GM12878 (cell line): ENCODE measurements at regions not wholly inside any gene's neighbourhood (a gene's known extent, or its start where the extent isn't known, plus 50 kb on each side); places are given as distances from the start of the nearest gene placed in this dataset.
"Not testable (repeated sequence)": the region's sequence is repeated elsewhere in the genome, so short reads cannot be mapped to it uniquely, and the experiment has no call there.

Experiments
- ATAC-seq: fragments of 200-7000 bp; cut with Tn5 transposase; 3 replicates; pipeline ENCODE4 v1.9.1; 2020; ENCODE audit warnings: mild to moderate bottlenecking, moderate library complexity
- BruUV-seq: library from RNA; stranded (reverse); fragments of 400-500 nt; replicated peaks from 2 replicates; lab custom pipeline; 2021; lab: Mats Ljungman, UMichigan
- CTCF ChIA-PET: fragments of 300-600 bp; sonication (Branson Sonifier 250); formaldehyde crosslinking; extraction: SDS; loops from one replicate; lab custom pipeline; 2021; ENCODE audit warnings: inconsistent platforms; lab: Yijun Ruan, JAX
- POLR2A ChIA-PET: fragments of 350-600 bp; formaldehyde crosslinking; extraction: SDS; loops from one replicate; lab custom pipeline; 2021; ENCODE audit warnings: inconsistent platforms; lab: Charles Lee
- RAD21 ChIA-PET: fragments of 300-600 bp; sonication (Branson Sonifier 250); formaldehyde crosslinking; loops from one replicate; lab custom pipeline; 2023; ENCODE audit warnings: antibody characterized with exemption; ENCODE audit not compliant: unreplicated experiment; lab: Charles Lee
- SMC1A ChIA-PET: fragments of 300-600 bp; sonication (Branson Sonifier 250); formaldehyde crosslinking; loops from one replicate; lab custom pipeline; 2023; ENCODE audit not compliant: unreplicated experiment, uncharacterized antibody; lab: Charles Lee
- DNase-seq: peaks from one replicate; pipeline ENCODE4 v3.0.0-alpha.2; 2011; ENCODE audit warnings: low read depth, low spot score
- FAIRE-seq: peaks from 3 replicates; lab custom pipeline; 2011; peaks lifted over from hg19 to GRCh38; lab: Jason Lieb, UNC
- H2AFZ ChIP-seq: 2 replicates; pipeline ENCODE4 v1.6.0; 2011; ENCODE audit warnings: low read depth, low read length, control low read depth; ENCODE audit not compliant: control insufficient read depth
- H3K27ac ChIP-seq: 2 replicates; pipeline ENCODE4 v1.5.1; 2011; ENCODE audit warnings: control low read depth; ENCODE audit not compliant: control insufficient read depth, insufficient read depth
- H3K27me3 ChIP-seq, 2 experiments: replicated peaks in 1 of 2; 2 replicates each; pipeline versions ENCODE4 v1.6.0 to v1.6.1; 2011; ENCODE audit warnings: low read length in 1 of 2; ENCODE audit not compliant: control insufficient read depth in 2 of 2, insufficient read depth in 2 of 2
- H3K36me3 ChIP-seq, 2 experiments: 2 replicates each; pipeline ENCODE4 v1.5.1; 2011; ENCODE audit warnings: low read length in 1 of 2; ENCODE audit not compliant: control insufficient read depth in 2 of 2, insufficient read depth in 2 of 2
- H3K4me1 ChIP-seq: 2 replicates; pipeline ENCODE4 v1.6.1; 2011; ENCODE audit warnings: mild to moderate bottlenecking, low read length, moderate library complexity, mixed read lengths; ENCODE audit not compliant: control insufficient read depth, insufficient read depth
- H3K4me2 ChIP-seq: 2 replicates; pipeline ENCODE4 v1.6.0; 2011; ENCODE audit warnings: control low read depth; ENCODE audit not compliant: control insufficient read depth, insufficient read depth
- H3K4me3 ChIP-seq: fragments of 200-600 bp; sonication (generic); 2 replicates; pipeline ENCODE4 v1.5.1; 2016
- H3K79me2 ChIP-seq: 2 replicates; pipeline ENCODE4 v1.6.0; 2011; ENCODE audit warnings: low read length; ENCODE audit not compliant: control insufficient read depth, insufficient read depth
- H3K9ac ChIP-seq: 2 replicates; pipeline ENCODE4 v1.8.0; 2011; ENCODE audit warnings: low read length, control low read depth, mixed read lengths; ENCODE audit not compliant: control insufficient read depth, insufficient read depth
- H3K9me3 ChIP-seq: replicated peaks from 3 replicates; pipeline ENCODE4 v1.5.1; 2011; ENCODE audit warnings: mild to moderate bottlenecking, low read length; ENCODE audit not compliant: control insufficient read depth, insufficient read depth
- H4K20me1 ChIP-seq: 2 replicates; pipeline ENCODE4 v1.6.0; 2011; ENCODE audit not compliant: control insufficient read depth, insufficient read depth
- CBX3 ChIP-seq: fragments of 200-600 bp; sonication (generic); IDR thresholded peaks from 2 replicates; pipeline ENCODE4 v1.6.1; 2016; ENCODE audit warnings: low read depth, borderline replicate concordance
- CHD2 ChIP-seq: IDR thresholded peaks from 2 replicates; pipeline ENCODE4 v1.6.1; 2011; ENCODE audit warnings: low read depth, low read length, improper control_type of control experiment, borderline replicate concordance
- KDM1A ChIP-seq: fragments of 200-600 bp; sonication (generic); IDR thresholded peaks from 2 replicates; pipeline ENCODE4 v1.6.1; 2016; ENCODE audit warnings: borderline replicate concordance
- POU2F2 ChIP-seq: IDR thresholded peaks from 3 replicates; pipeline ENCODE4 v1.6.1; 2011; ENCODE audit warnings: low read depth, mild to moderate bottlenecking, low read length, borderline replicate concordance
- ZZZ3 ChIP-seq: IDR thresholded peaks from 2 replicates; pipeline ENCODE4 v1.6.1; 2011; ENCODE audit warnings: low read depth; ENCODE audit not compliant: control insufficient read depth, insufficient read length
- WGBS: methylation state at CpG from one replicate; pipeline ENCODE4 v1.1.6; 2016; ENCODE audit warnings: low lambda C conversion rate; ENCODE audit not compliant: insufficient replicate concordance, insufficient coverage; ENCODE audit errors: missing lambda C conversion rate; 5-methylcytosine and 5-hydroxymethylcytosine counted together
- in situ Hi-C: fragments of 300-500 bp; cut with MboI; formaldehyde crosslinking; loops from 9 replicates; pipeline ENCODE4 v1.14.3; 2018; ENCODE audit warnings: mixed read lengths
- intact Hi-C: fragments of 100-400 bp; cut with micrococcal nuclease; formaldehyde crosslinking; loops from one replicate; pipeline ENCODE4 v1.14.2; 2022; ENCODE audit not compliant: unreplicated experiment
- TF ChIP-seq, protein P1 (sequence below): fragments of 450-650 bp; IDR thresholded peaks from 2 replicates; pipeline ENCODE4 v1.6.1; 2018; ENCODE audit warnings: borderline replicate concordance, mild to moderate bottlenecking; ENCODE audit not compliant: partially characterized antibody

DNA sequence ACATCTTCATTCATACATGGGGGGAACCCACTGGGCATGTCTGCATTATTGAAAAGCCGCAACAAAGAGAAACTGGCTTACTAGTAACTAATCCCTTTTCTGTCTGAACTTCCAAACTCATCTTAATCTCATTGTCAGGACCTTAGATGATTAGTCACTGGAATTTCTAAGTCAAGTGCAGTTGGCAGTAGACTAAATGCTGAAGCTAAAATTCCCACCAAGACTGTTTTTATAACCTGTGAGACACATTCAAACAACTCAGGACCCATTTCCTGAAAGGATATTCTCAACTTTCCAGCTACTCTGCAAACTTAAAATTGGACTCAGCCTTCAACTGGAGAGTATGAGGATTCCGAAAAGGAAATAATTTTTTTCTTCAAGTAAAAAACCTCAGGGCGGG lies 94.8 kb upstream of the SCAF8 start (continued):
- TF ChIP-seq, protein P1, sequence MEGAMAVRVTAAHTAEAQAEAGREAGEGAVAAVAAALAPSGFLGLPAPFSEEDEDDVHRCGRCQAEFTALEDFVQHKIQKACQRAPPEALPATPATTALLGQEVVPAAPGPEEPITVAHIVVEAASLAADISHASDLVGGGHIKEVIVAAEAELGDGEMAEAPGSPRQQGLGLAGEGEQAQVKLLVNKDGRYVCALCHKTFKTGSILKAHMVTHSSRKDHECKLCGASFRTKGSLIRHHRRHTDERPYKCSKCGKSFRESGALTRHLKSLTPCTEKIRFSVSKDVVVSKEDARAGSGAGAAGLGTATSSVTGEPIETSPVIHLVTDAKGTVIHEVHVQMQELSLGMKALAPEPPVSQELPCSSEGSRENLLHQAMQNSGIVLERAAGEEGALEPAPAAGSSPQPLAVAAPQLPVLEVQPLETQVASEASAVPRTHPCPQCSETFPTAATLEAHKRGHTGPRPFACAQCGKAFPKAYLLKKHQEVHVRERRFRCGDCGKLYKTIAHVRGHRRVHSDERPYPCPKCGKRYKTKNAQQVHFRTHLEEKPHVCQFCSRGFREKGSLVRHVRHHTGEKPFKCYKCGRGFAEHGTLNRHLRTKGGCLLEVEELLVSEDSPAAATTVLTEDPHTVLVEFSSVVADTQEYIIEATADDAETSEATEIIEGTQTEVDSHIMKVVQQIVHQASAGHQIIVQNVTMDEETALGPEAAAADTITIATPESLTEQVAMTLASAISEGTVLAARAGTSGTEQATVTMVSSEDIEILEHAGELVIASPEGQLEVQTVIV = no peak
- TF ChIP-seq CHD2 (no peak), POU2F2 (no peak), ZZZ3 (no peak), CBX3 (no peak), KDM1A (no peak)
- TF ChIP-seq, all 136 proteins: peak for 0

DNA sequence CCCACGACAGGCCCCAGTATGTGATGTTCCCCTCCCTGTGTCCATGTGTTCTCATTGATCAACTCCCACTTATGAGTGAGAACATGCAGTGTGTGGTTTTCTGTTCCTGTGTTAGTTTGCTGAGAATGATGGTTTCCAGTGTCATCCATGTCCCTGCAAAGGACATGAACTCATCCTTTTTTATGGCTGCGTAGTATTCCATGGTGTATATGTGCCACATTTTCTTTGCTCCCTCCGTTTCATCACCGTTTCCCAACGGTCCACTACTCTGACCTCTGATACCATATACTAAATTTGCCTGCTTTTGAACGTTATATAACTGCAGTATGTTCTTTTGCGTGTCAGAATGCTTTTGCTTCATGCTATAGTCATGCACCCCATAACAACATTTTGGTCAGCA lies 94.0 kb upstream of the SCAF8 start:
- H4K20me1 ChIP-seq, DNase-seq, H3K4me2 ChIP-seq, intact Hi-C loops, in situ Hi-C loops, CTCF ChIA-PET, RAD21 ChIA-PET, H3K27me3 ChIP-seq, BruUV-seq, H3K4me3 ChIP-seq, H2AFZ ChIP-seq, POLR2A ChIA-PET, SMC1A ChIA-PET, H3K4me1 ChIP-seq, H3K27ac ChIP-seq, H3K79me2 ChIP-seq, FAIRE-seq, H3K9ac ChIP-seq, H3K36me3 ChIP-seq, ATAC-seq, H3K9me3 ChIP-seq: not testable (repeated sequence)
- WGBS = 39% methylated on average over 7 of the region's 7 CpGs
